Adrenal gland (tissue), 9 donors: ENCODE measurements at regions not wholly inside any gene's neighbourhood (a gene's known extent, or its start where the extent isn't known, plus 50 kb on each side); places are given as distances from the start of the nearest gene placed in this dataset.

Experiments used
- DNase-seq, 7 donors: peaks; one replicate each; pipeline ENCODE4 v3.0.0-alpha.2; 2019 to 2020
- H3K27ac ChIP-seq, 5 donors: fragments of 200-600 bp; sonication (generic) in 4 of 5; 1 replicate in 3 of 5; 2 replicates in 2 of 5; pipeline versions ENCODE4 v1.5.1 to v1.8.0; 2016 to 2020; ENCODE audit warnings: mild to moderate bottlenecking in 1 of 5
- H3K27me3 ChIP-seq: fragments of 200-600 bp; 2 replicates; pipeline ENCODE4 v1.8.0; 2021
- H3K36me3 ChIP-seq, 2 donors: fragments of 200-600 bp; replicated peaks in 1 of 2; 1 replicate in 1 of 2; 2 replicates in 1 of 2; pipeline versions ENCODE4 v1.5.1 to v1.8.0; 2018 to 2022
- H3K4me1 ChIP-seq, 2 donors: fragments of 200-600 bp; replicated peaks in 1 of 2; 1 replicate in 1 of 2; 2 replicates in 1 of 2; pipeline versions ENCODE4 v1.5.1 to v1.8.0; 2018 to 2021
- H3K4me3 ChIP-seq, 4 donors: fragments of 200-600 bp; sonication (generic) in 3 of 4; one replicate each; pipeline ENCODE4 v1.5.1; 2016 to 2018
- H3K9me3 ChIP-seq, 3 donors: fragments of 200-600 bp; sonication (generic) in 1 of 3; replicated peaks in 1 of 3; 1 replicate in 2 of 3; 2 replicates in 1 of 3; pipeline versions ENCODE4 v1.5.1 to v1.8.0; 2016 to 2021
- CTCF ChIP-seq, 6 experiments: fragments of 450-650 bp in 4 of 6; fragments of 200-600 bp in 2 of 6; sonication (generic) in 1 of 6; IDR thresholded peaks; 1 replicate in 5 of 6; 2 replicates in 1 of 6; pipeline versions ENCODE4 v1.5.1 to v1.8.0; 2016 to 2021; ENCODE audit warnings: antibody characterized with exemption in 6 of 6, mild to moderate bottlenecking in 2 of 6, moderate library complexity in 1 of 6
- POLR2A ChIP-seq, 2 donors: fragments of 450-650 bp; IDR thresholded peaks; one replicate each; pipeline ENCODE4 v1.6.1; 2017; ENCODE audit warnings: antibody characterized with exemption in 2 of 2, mild to moderate bottlenecking in 2 of 2, moderate library complexity in 1 of 2
- WGBS, 4 donors: extraction: QIAGEN DNeasy Blood & Tissue Kit in 2 of 4; methylation state at CpG; one replicate each; pipeline versions ENCODE4 v1.1.5 to v1.1.7; 2013 to 2017; 5-methylcytosine and 5-hydroxymethylcytosine counted together
- intact Hi-C, 2 donors: fragments of 100-400 bp; cut with DNase I; formaldehyde crosslinking; loops; one replicate each; pipeline versions ENCODE4 v1.14.1 to v1.15.0; 2022 to 2023
- donor health status: healthy with polysubstance abuse.
- donor health status: Bipolar disorder and iron deficiency.
- donor health status: DM: yes; HTN: yes; CAD: no.
- donor health status: DM: no; HTN: no; CAD: no.
- donor health status: DM: no; HTN: no; CAD: no.

GRCh38 chr11:45754741-45755140 lies 50.2 kb upstream of the SLC35C1 start:
- Histone ChIP-seq H3K27ac (peak overlapping the region in 2 of 5 donors; percentile 28 to 33), H3K27me3 (no peaks in the 10 kb centered on the region), H3K36me3 (no peaks in the 10 kb centered on the region), H3K4me3 (no peak overlapping the region), H3K4me1 (peaks cover 0 to 11% of the 10 kb centered on the region in 2 donors), H3K9me3 (no peaks in the 10 kb centered on the region)
- 81 to 88% (median 84%) methylated on average over 7 of the region's 7 CpGs for WGBS, 4 donors
- peak in 1 of 7 donors; percentile 7 for DNase-seq
- TF ChIP-seq CTCF (IDR thresholded peaks at IDR 0.05) (no peak), POLR2A (IDR thresholded peaks at IDR 0.05) (no peak)
- intact Hi-C loops: loop anchor here in 1 of 2 donors (10.0 kb wide), 1 partner anchor 100 kb away; no protein-coding TSS in a partner anchor

- intact Hi-C loops: loop anchor here in 1 of 2 donors (10.0 kb wide), 1 partner anchor 99 kb away; no protein-coding TSS in a partner anchor
- Histone ChIP-seq H3K27me3 (no peaks in the 10 kb centered on the region), H3K4me3 (no peak overlapping the region), H3K4me1 (peaks cover 0 to 11% of the 10 kb centered on the region in 2 donors), H3K27ac (no peak overlapping the region), H3K9me3 (no peaks in the 10 kb centered on the region), H3K36me3 (no peaks in the 10 kb centered on the region)
- peak; percentile 28 to 84 (median 81) for DNase-seq
- 21 to 39% (median 28%) methylated on average over 5 to 8 of the region's 8 CpGs for WGBS, 4 donors
- no peak for TF ChIP-seq POLR2A (IDR thresholded peaks at IDR 0.05)
- no peak for TF ChIP-seq CTCF (IDR thresholded peaks at IDR 0.05)
Observed at GRCh38 chr11:45754261-45754709, 50.7 kb upstream of the SLC35C1 start.

- WGBS, 4 donors: 84 to 86% (median 85%) methylated on average over 11 of the region's 11 CpGs
- no peaks in the 10 kb centered on the region for H3K27me3 ChIP-seq
- H3K4me3 ChIP-seq: no peak overlapping the region
- intact Hi-C loops: loop anchor here in 1 of 2 donors (10.0 kb wide), 1 partner anchor 97 kb away; no protein-coding TSS in a partner anchor
- peaks cover 0 to 11% of the 10 kb centered on the region in 2 donors for H3K4me1 ChIP-seq
- no peak overlapping the region for H3K27ac ChIP-seq
- no peak for DNase-seq
- H3K9me3 ChIP-seq: no peaks in the 10 kb centered on the region
- H3K36me3 ChIP-seq: no peaks in the 10 kb centered on the region
- no peak for TF ChIP-seq POLR2A (IDR thresholded peaks at IDR 0.05)
- no peak for TF ChIP-seq CTCF (IDR thresholded peaks at IDR 0.05)
Observed at GRCh38 chr11:45752106-45752505, 52.8 kb upstream of the SLC35C1 start.

- no peaks in the 10 kb centered on the region for H3K9me3 ChIP-seq
- H3K27me3 ChIP-seq: no peaks in the 10 kb centered on the region
- H3K27ac ChIP-seq: no peak overlapping the region
- H3K4me1 ChIP-seq: peaks cover 0 to 11% of the 10 kb centered on the region in 2 donors
- H3K4me3 ChIP-seq: no peak overlapping the region
- intact Hi-C loops: loop anchor here in 1 of 2 donors (10.0 kb wide), 1 partner anchor 97 kb away; no protein-coding TSS in a partner anchor
- no peak for DNase-seq
- no peak for TF ChIP-seq POLR2A (IDR thresholded peaks at IDR 0.05)
- no peak for TF ChIP-seq CTCF (IDR thresholded peaks at IDR 0.05)
- H3K36me3 ChIP-seq: no peaks in the 10 kb centered on the region
- 69 to 85% (median 75%) methylated on average over 7 of the region's 7 CpGs for WGBS, 4 donors
Observed at GRCh38 chr11:45751430-45751829, 53.5 kb upstream of the SLC35C1 start.
